K562 (cell line): ENCODE measurements at regions not wholly inside any gene's neighbourhood (a gene's known extent, or its start where the extent isn't known, plus 50 kb on each side); places are given as distances from the start of the nearest gene placed in this dataset.

ENCODE experiments used
- ADNP ChIP-seq: fragments of 200-800 bp; sonication (Bioruptor generic); IDR thresholded peaks from 2 replicates; pipeline ENCODE4 v1.6.1; 2016; ENCODE audit warnings: missing genetic modification characterization, missing compliant biosample characterization
- JUN ChIP-seq, 2 experiments: sonication (generic) in 1 of 2; formaldehyde crosslinking in 1 of 2; IDR thresholded peaks; 2 replicates each; pipeline versions ENCODE4 v1.6.1 to v1.8.0; 2012 to 2022; ENCODE audit warnings: borderline replicate concordance in 2 of 2, mild to moderate bottlenecking in 2 of 2, improper control_type of control experiment in 1 of 2, low read depth in 1 of 2, low read length in 1 of 2, missing genetic modification reagents in 1 of 2
- SNIP1 ChIP-seq: fragments of 450-650 bp; IDR thresholded peaks from 2 replicates; pipeline ENCODE4 v1.7.1; 2017; ENCODE audit warnings: low read depth, mild to moderate bottlenecking
- ZBTB33 ChIP-seq: sonication (generic); formaldehyde crosslinking; IDR thresholded peaks from 2 replicates; pipeline ENCODE4 v1.8.1; 2023; ENCODE audit warnings: mild to moderate bottlenecking, missing genetic modification reagents
- ZNF609 ChIP-seq: sonication (generic); formaldehyde crosslinking; IDR thresholded peaks from 2 replicates; pipeline ENCODE4 v1.8.1; 2023; ENCODE audit warnings: missing genetic modification reagents, mild to moderate bottlenecking, borderline replicate concordance

GRCh38 chr7:24019841-24020240, 264.1 kb upstream of the NPY start (continued):
- TF ChIP-seq ZNF609 (CRISPR knock-in tag) (no peak), SNIP1 (no peak), JUN (IDR thresholded peaks at IDR 0.05; ENCODE audit: borderline replicate concordance, low read depth, low read length) (no peak), JUN (CRISPR knock-in tag; IDR thresholded peaks at IDR 0.05; ENCODE audit: borderline replicate concordance) (no peak), ADNP (tag) (no peak), ZBTB33 (CRISPR knock-in tag) (no peak)
